OCI-LY1 (cell line): ENCODE measurements at regions not wholly inside any gene's neighbourhood (a gene's known extent, or its start where the extent isn't known, plus 50 kb on each side); places are given as distances from the start of the nearest gene placed in this dataset.

Experiments
- EZH2 ChIP-seq: fragments of 200-600 bp; sonication (generic), shearing (Covaris generic); IDR thresholded peaks from 2 replicates; pipeline ENCODE4 v1.8.0; 2017; ENCODE audit warnings: borderline replicate concordance, mixed run types, mild to moderate bottlenecking, antibody characterized with exemption, low read length, moderate library complexity, mixed read lengths
- TF ChIP-seq, protein P1 (sequence below): fragments of 200-600 bp; sonication (generic), shearing (Covaris generic); IDR thresholded peaks from 2 replicates; pipeline ENCODE4 v1.5.1; 2017; ENCODE audit warnings: mild to moderate bottlenecking, antibody characterized with exemption, low read length, moderate library complexity, mixed read lengths

DNA sequence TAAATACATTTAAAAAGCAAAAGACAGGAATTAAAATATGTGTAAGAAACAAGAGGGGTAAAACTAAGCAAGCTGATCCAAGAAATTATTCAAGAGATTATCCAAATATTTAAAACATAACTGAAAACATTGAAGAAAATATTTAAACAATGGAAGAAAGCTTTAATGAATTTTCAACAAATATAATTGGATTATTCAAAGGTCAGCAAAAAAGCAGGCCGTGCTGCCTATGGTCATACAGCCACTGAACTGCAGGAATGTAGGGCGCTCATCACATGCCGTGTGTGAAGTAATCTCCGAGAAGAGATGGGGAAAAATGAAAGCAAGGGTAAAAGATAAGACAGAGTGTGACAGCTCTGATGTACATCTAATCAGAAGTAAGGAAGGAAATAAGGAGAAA, 1195.4 kb upstream of the EYS start:
- TF ChIP-seq, protein P1, sequence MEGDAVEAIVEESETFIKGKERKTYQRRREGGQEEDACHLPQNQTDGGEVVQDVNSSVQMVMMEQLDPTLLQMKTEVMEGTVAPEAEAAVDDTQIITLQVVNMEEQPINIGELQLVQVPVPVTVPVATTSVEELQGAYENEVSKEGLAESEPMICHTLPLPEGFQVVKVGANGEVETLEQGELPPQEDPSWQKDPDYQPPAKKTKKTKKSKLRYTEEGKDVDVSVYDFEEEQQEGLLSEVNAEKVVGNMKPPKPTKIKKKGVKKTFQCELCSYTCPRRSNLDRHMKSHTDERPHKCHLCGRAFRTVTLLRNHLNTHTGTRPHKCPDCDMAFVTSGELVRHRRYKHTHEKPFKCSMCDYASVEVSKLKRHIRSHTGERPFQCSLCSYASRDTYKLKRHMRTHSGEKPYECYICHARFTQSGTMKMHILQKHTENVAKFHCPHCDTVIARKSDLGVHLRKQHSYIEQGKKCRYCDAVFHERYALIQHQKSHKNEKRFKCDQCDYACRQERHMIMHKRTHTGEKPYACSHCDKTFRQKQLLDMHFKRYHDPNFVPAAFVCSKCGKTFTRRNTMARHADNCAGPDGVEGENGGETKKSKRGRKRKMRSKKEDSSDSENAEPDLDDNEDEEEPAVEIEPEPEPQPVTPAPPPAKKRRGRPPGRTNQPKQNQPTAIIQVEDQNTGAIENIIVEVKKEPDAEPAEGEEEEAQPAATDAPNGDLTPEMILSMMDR = no peak
- TF ChIP-seq EZH2 = no peak
